CD14-positive monocyte (primary cell): ENCODE measurements at regions not wholly inside any gene's neighbourhood (a gene's known extent, or its start where the extent isn't known, plus 50 kb on each side); places are given as distances from the start of the nearest gene placed in this dataset.

Experiments used
- DNase-seq, 3 donors: peaks; one replicate each; pipeline ENCODE4 v3.0.0-alpha.2; 2011 to 2022
- H2AFZ ChIP-seq: 2 replicates; pipeline ENCODE4 v1.6.0; 2012; ENCODE audit warnings: mild to moderate bottlenecking, low read depth, low read length, inconsistent platforms; ENCODE audit not compliant: insufficient read depth, poor library complexity, severe bottlenecking
- H3K27ac ChIP-seq, 2 donors: 1 replicate in 1 of 2; 2 replicates in 1 of 2; pipeline ENCODE4 v1.5.1; 2012 to 2013; ENCODE audit warnings: low read length in 2 of 2, control low read depth in 1 of 2, inconsistent platforms in 1 of 2, low read depth in 1 of 2, mild to moderate bottlenecking in 1 of 2
- H3K27me3 ChIP-seq, 2 donors: one replicate each; pipeline versions ENCODE4 v1.6.0 to v1.6.1; 2011 to 2013; ENCODE audit warnings: low read length in 2 of 2; ENCODE audit not compliant: control insufficient read depth in 2 of 2, insufficient read depth in 2 of 2
- H3K36me3 ChIP-seq, 2 donors: replicated peaks in 1 of 2; 1 replicate in 1 of 2; 2 replicates in 1 of 2; pipeline versions ENCODE4 v1.5.1 to v1.6.1; 2012 to 2013; ENCODE audit warnings: low read length in 2 of 2, control low read depth in 1 of 2, inconsistent platforms in 1 of 2, mild to moderate bottlenecking in 1 of 2; ENCODE audit not compliant: insufficient read depth in 2 of 2, control insufficient read depth in 1 of 2
- H3K4me1 ChIP-seq, 2 donors: 1 replicate in 1 of 2; 2 replicates in 1 of 2; pipeline versions ENCODE4 v1.5.1 to v1.6.1; 2012 to 2013; ENCODE audit warnings: low read length in 2 of 2, control low read depth in 1 of 2, inconsistent platforms in 1 of 2, mild to moderate bottlenecking in 1 of 2, moderate library complexity in 1 of 2; ENCODE audit not compliant: insufficient read depth in 2 of 2, control insufficient read depth in 1 of 2
- H3K4me2 ChIP-seq: replicated peaks from 2 replicates; pipeline ENCODE3; 2012; ENCODE audit warnings: low read length, moderate library complexity, mild to moderate bottlenecking; ENCODE audit not compliant: poor library complexity, severe bottlenecking; ENCODE audit errors: extremely low read depth
- H3K4me3 ChIP-seq, 3 experiments: fragments of 200-600 bp in 1 of 3; sonication (generic) in 1 of 3; replicated peaks in 1 of 3; 1 replicate in 2 of 3; 2 replicates in 1 of 3; pipeline ENCODE4 v1.5.1; 2011 to 2013; ENCODE audit warnings: low read length in 3 of 3, mild to moderate bottlenecking in 3 of 3, control low read depth in 2 of 3, low read depth in 2 of 3, inconsistent platforms in 1 of 3, moderate library complexity in 1 of 3
- H3K79me2 ChIP-seq: 2 replicates; pipeline ENCODE4 v1.6.0; 2012; ENCODE audit warnings: mild to moderate bottlenecking, control low read depth, inconsistent platforms, low read length, moderate library complexity; ENCODE audit not compliant: insufficient read depth
- H3K9ac ChIP-seq: 2 replicates; pipeline ENCODE4 v1.6.0; 2017; ENCODE audit warnings: low read length, mild to moderate bottlenecking; ENCODE audit not compliant: insufficient read depth, poor library complexity, severe bottlenecking
- H3K9me3 ChIP-seq, 2 donors: replicated peaks in 1 of 2; 1 replicate in 1 of 2; 2 replicates in 1 of 2; pipeline versions ENCODE4 v1.5.1 to v1.6.1; 2012 to 2013; ENCODE audit warnings: low read length in 2 of 2, control low read depth in 1 of 2; ENCODE audit not compliant: control insufficient read depth in 1 of 2, insufficient read depth in 1 of 2
- H4K20me1 ChIP-seq: 2 replicates; pipeline ENCODE4 v1.6.0; 2012; ENCODE audit warnings: mild to moderate bottlenecking, low read length, control low read depth, moderate library complexity; ENCODE audit not compliant: insufficient read depth
- H3K27ac Mint-ChIP-seq, 7 donors: one replicate each; pipeline ENCODE4 v1.8.0; 2020; ENCODE audit warnings: mild to moderate bottlenecking in 7 of 7, mixed read lengths in 7 of 7, moderate library complexity in 6 of 7, inconsistent platforms in 2 of 7
- H3K27me3 Mint-ChIP-seq, 3 donors: one replicate each; pipeline ENCODE4 v1.8.0; 2021 to 2022; ENCODE audit warnings: low read depth in 3 of 3, mild to moderate bottlenecking in 3 of 3, mixed read lengths in 3 of 3, moderate library complexity in 3 of 3, inconsistent platforms in 1 of 3
- H3K36me3 Mint-ChIP-seq, 2 donors: one replicate each; pipeline ENCODE4 v1.8.0; 2020; ENCODE audit warnings: mixed read lengths in 2 of 2, inconsistent platforms in 1 of 2, mild to moderate bottlenecking in 1 of 2
- H3K4me1 Mint-ChIP-seq: one replicate; pipeline ENCODE4 v1.8.0; 2020; ENCODE audit warnings: mild to moderate bottlenecking, mixed read lengths
- H3K4me3 Mint-ChIP-seq, 2 donors: one replicate each; pipeline ENCODE4 v1.8.0; 2020; ENCODE audit warnings: mild to moderate bottlenecking in 2 of 2, mixed read lengths in 2 of 2, moderate library complexity in 1 of 2
- H3K9me3 Mint-ChIP-seq, 7 donors: one replicate each; pipeline ENCODE4 v1.8.0; 2020 to 2022; ENCODE audit warnings: mixed read lengths in 7 of 7, mild to moderate bottlenecking in 6 of 7, moderate library complexity in 6 of 7, inconsistent platforms in 2 of 7
- CTCF ChIP-seq: fragments of 200-600 bp; IDR thresholded peaks from one replicate; pipeline ENCODE4 v1.8.0; 2022; ENCODE audit warnings: antibody characterized with exemption, mild to moderate bottlenecking
- WGBS: methylation state at CpG from one replicate; pipeline ENCODE4 v1.1.5; 2013; ENCODE audit warnings: missing lambda C conversion rate; ENCODE audit not compliant: insufficient coverage; 5-methylcytosine and 5-hydroxymethylcytosine counted together
- intact Hi-C, 2 donors: fragments of 100-400 bp; cut with micrococcal nuclease; formaldehyde crosslinking; loops; one replicate each; pipeline versions ENCODE4 v1.15.0 to v1.15.1; 2023

GRCh38 chr12:95396849-95397468 is 77.0 kb upstream of the METAP2 start:
- no peak overlapping the region for H3K27ac Mint-ChIP-seq
- H4K20me1 ChIP-seq: no peaks in the 10 kb centered on the region
- H3K4me3 Mint-ChIP-seq: no peak overlapping the region
- H3K27me3 Mint-ChIP-seq: peaks cover 6 to 16% (median 8%) of the 10 kb centered on the region in 3 donors
- peaks cover 3 to 22% (median 12%) of the 10 kb centered on the region in 7 donors for H3K9me3 Mint-ChIP-seq
- intact Hi-C loops: no loop called here
- H3K9me3 ChIP-seq: peaks cover 9 to 15% of the 10 kb centered on the region in 2 donors
- H3K4me1 ChIP-seq: no peaks in the 10 kb centered on the region
- no peak for TF ChIP-seq CTCF
- peaks cover 10% of the 10 kb centered on the region for H3K4me1 Mint-ChIP-seq
- DNase-seq: no peak
- no peak overlapping the region for H3K4me3 ChIP-seq
- H3K4me2 ChIP-seq: no peak overlapping the region
- H3K79me2 ChIP-seq: no peaks in the 10 kb centered on the region
- H2AFZ ChIP-seq: no peak overlapping the region
- H3K27me3 ChIP-seq: no peaks in the 10 kb centered on the region
- 86% methylated on average over 1 of the region's 4 CpGs for WGBS
- H3K27ac ChIP-seq: no peak overlapping the region
- no peak overlapping the region for H3K9ac ChIP-seq
- no peaks in the 10 kb centered on the region for H3K36me3 Mint-ChIP-seq
- no peaks in the 10 kb centered on the region for H3K36me3 ChIP-seq

- Histone ChIP-seq H3K4me2 (no peak overlapping the region), H3K27me3 (no peaks in the 10 kb centered on the region), H2AFZ (no peak overlapping the region), H4K20me1 (no peaks in the 10 kb centered on the region), H3K79me2 (no peaks in the 10 kb centered on the region), H3K4me3 (no peak overlapping the region), H3K4me1 (no peaks in the 10 kb centered on the region), H3K9ac (no peak overlapping the region), H3K9me3 (peaks cover 9 to 15% of the 10 kb centered on the region in 2 donors), H3K27ac (no peak overlapping the region), H3K36me3 (no peaks in the 10 kb centered on the region)
- H3K27me3 Mint-ChIP-seq: peaks cover 8 to 18% (median 8%) of the 10 kb centered on the region in 3 donors
- no peak for TF ChIP-seq CTCF
- peaks cover 10% of the 10 kb centered on the region for H3K4me1 Mint-ChIP-seq
- H3K4me3 Mint-ChIP-seq: no peak overlapping the region
- no CpG with 5 or more reads among the region's 5 CpGs for WGBS
- no peak overlapping the region for H3K27ac Mint-ChIP-seq
- peaks cover 3 to 22% (median 12%) of the 10 kb centered on the region in 7 donors for H3K9me3 Mint-ChIP-seq
- H3K36me3 Mint-ChIP-seq: no peaks in the 10 kb centered on the region
- no peak for DNase-seq
- intact Hi-C loops: no loop called here
These were observed 76.4 kb upstream of the METAP2 start for GRCh38 chr12:95397571-95397970.
